ENCODE measurements at regions not wholly inside any gene's neighbourhood (a gene's known extent, or its start where the extent isn't known, plus 50 kb on each side); places are given as distances from the start of the nearest gene placed in this dataset.
"Not testable (repeated sequence)": the region's sequence is repeated elsewhere in the genome, so short reads cannot be mapped to it uniquely, and the experiment has no call there.

DNA sequence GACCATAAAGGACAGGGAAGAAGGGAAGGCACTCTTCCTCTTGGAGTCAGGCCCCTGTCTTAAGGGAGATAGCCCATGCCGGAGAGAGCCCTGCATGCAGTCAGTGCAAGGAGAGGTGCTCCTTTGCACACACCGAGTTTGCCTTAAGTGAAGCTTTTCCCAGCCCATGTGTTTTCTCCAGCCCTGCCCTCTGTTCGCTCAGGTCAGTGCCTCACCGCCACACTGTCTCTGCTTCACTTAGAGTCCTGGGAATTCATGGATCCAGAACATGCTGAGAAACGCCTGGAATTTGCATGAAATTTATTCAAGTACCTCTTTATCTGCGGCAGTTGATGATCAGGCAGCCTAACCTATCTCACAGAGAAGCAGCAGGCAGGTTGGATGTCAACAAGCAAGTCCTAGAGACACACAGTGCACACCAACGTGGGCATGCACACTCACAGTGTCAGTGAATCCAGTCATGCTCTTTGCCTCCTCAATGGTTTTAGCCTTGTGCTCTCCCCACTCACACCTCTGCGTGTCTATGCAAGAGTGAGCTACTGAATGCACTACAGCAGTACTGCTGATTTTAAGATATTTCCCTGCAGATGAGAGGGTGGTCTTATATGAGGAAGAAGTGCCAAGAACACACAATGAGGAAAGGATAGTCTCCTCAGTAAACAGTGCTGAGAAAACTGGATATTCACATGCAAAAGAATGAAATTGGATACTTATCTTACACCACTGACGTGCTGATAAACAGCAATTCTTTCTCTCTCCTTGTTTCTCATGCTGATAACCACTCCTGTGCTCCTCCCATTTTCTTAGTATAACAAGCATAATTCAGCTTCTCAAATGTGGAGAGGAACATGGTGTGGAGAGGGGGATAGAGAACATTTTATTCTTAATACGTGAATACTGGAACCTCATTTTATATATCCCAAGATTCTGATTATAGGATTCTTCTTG is 295.1 kb upstream of the CDYL start:
- no peak for ATAC-seq (ENCODE audit: low FRiP score)
- no peak for DNase-seq (ENCODE audit: low spot score)
- TF ChIP-seq, protein P1, sequence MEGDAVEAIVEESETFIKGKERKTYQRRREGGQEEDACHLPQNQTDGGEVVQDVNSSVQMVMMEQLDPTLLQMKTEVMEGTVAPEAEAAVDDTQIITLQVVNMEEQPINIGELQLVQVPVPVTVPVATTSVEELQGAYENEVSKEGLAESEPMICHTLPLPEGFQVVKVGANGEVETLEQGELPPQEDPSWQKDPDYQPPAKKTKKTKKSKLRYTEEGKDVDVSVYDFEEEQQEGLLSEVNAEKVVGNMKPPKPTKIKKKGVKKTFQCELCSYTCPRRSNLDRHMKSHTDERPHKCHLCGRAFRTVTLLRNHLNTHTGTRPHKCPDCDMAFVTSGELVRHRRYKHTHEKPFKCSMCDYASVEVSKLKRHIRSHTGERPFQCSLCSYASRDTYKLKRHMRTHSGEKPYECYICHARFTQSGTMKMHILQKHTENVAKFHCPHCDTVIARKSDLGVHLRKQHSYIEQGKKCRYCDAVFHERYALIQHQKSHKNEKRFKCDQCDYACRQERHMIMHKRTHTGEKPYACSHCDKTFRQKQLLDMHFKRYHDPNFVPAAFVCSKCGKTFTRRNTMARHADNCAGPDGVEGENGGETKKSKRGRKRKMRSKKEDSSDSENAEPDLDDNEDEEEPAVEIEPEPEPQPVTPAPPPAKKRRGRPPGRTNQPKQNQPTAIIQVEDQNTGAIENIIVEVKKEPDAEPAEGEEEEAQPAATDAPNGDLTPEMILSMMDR (IDR thresholded peaks at IDR 0.05): no peak

DNA sequence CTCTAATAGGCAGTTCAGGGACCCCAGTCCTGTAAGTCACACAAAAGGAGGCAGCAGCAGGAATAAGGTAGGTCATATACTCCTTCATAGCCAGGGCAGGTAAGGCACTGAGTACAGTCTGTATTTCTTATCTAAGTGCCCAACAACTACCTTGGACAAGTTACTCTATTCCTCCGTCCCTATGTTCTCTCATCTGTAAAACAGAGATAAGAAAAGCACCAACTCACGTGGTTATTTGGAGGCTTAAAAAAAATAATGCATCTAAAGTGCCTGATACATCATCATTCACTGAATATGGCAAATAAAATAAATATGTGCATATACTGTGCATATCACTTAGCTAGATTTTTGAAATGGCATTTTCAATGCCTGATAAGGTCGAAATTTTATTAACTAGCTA is 298.1 kb upstream of the CDYL start:
- no peak for DNase-seq (ENCODE audit: low spot score)
- TF ChIP-seq, protein P1 (IDR thresholded peaks at IDR 0.05): no peak
- ATAC-seq (ENCODE audit: low FRiP score): no peak

DNA sequence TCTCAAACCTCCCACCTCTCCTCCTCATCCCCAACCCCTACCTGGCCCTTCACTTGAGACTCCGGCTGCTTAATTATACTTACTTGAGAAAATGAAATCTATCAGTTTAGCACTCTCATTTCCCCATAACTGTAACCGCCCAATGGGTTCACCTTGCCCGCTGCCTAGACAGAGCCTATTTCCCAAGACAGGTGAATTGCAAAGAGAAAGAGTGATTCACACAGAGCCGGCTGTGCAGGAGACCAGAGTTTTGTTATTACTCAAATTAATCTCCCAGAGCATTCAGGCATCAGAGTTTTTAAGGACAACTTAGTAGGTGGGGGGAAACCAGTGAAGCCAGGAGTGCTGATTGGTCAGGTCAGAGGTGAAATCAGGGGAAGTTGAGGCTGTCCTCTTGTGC is 301.4 kb upstream of the CDYL start:
- no peak for DNase-seq (ENCODE audit: low spot score)
- TF ChIP-seq, protein P1 (IDR thresholded peaks at IDR 0.05): no peak
- no peak for ATAC-seq (ENCODE audit: low FRiP score)

DNA sequence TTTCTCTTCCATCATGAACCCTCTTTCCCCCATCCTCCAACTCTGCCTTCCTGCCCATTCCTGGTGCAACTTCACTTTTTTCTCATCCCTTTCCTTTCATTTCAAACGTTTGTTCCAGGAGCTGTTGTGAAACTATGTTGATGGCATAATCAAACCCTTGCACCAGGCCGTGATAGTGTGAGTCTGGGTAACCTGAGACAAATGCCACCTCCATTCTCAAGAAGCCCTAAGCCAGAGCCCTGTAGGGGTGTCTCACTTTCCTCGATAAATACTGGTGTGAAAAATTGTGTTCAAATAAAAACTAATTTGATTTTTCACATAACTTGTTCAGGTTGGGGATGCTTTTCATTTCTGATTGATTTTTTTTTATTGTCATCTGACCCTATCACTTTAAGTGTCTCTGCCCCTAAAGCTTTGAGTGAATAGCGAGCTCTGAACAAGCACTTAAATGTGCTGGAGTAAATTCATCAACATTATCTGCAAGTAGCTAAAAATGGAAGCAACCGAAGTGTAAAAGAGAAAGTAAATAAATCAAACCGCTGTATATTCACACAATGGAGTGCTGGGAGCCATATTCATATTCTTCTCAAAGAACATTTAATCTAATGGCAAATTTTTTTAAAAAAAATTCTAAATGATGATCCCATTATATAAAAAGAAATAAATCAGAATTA is 303.1 kb upstream of the CDYL start:
- no peak for DNase-seq (ENCODE audit: low spot score)
- TF ChIP-seq, protein P1 (IDR thresholded peaks at IDR 0.05): no peak
- ATAC-seq (ENCODE audit: low FRiP score): no peak

DNA sequence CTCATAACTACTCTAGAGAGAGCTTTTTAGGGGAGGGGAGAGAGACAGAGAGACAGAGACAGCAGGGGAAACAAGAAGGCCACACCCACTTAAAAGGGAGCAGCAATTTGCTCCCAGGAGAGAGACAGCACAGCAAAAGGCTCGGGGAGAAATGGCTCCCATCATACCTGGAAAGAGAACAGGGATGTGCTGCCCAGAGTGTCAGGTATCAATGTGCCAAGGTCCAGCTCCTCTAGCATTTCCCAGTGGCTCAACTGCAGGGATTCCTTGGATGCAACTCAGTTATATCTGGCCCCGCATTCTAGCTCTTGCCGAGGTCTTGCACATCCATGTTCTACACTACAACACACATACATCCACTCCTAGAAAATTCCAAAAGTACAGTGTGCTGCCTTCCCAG is 304.0 kb upstream of the CDYL start:
- ATAC-seq (ENCODE audit: low FRiP score) (no peak), DNase-seq (ENCODE audit: low spot score) (no peak)
- TF ChIP-seq, protein P1 (IDR thresholded peaks at IDR 0.05): no peak

DNA sequence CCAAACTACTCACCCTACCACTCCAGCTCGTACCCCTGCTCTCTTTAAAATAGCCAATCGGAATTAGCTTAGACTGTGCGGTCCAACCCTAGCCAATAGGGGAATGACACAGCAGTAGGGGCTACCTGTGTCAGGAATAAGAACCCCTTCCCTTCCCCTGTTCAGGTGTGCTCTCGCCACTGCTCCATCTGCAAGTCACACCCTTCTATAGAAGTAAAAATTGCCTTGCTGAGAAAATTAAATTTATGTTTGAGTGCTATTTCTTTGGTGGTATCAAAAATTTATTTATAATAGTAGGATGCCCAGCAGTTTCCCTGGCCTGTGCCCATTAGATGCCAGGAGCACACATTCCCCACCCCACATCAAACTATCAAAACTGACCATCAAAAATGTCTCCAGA is 304.7 kb upstream of the CDYL start:
- not testable (repeated sequence) for ATAC-seq (ENCODE audit: low FRiP score); DNase-seq (ENCODE audit: low spot score)

DNA sequence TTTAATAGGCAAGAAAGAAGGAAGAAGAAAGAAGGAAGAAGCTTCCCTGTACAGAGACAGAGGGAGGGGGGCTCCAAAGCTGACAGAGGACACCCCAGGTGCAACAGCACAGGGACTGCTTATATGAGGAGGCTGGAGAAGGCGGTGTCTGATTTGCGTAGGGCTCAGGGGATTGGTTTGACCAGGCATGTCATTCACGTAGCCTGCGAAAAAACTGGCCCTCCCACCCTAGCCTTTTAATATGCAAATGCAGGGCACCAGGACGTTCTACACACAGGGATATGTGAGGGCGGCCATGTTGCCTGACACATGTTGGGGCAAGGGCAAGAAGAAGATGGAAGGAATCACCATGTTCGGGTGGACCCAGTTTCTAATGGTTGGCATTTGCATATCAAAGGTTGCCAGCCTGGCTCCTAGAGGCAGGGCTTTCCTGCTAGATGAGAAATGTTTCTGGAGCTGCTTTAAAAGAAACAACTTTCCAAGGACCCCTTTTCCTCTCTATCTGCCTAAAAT is 305.4 kb upstream of the CDYL start:
- TF ChIP-seq, protein P1 (IDR thresholded peaks at IDR 0.05): no peak
- ATAC-seq (ENCODE audit: low FRiP score) (no peak), DNase-seq (ENCODE audit: low spot score) (no peak)
